CD14-positive monocyte (primary cell): ENCODE measurements at regions not wholly inside any gene's neighbourhood (a gene's known extent, or its start where the extent isn't known, plus 50 kb on each side); places are given as distances from the start of the nearest gene placed in this dataset.
A peak's percentile ranks its signal among the peaks of the same experiment; 100 is the strongest.

Source experiments
- DNase-seq, 3 donors: peaks; one replicate each; pipeline ENCODE4 v3.0.0-alpha.2; 2011 to 2022
- H2AFZ ChIP-seq: 2 replicates; pipeline ENCODE4 v1.6.0; 2012; ENCODE audit warnings: mild to moderate bottlenecking, low read depth, low read length, inconsistent platforms; ENCODE audit not compliant: insufficient read depth, poor library complexity, severe bottlenecking
- H3K27ac ChIP-seq, 2 donors: 1 replicate in 1 of 2; 2 replicates in 1 of 2; pipeline ENCODE4 v1.5.1; 2012 to 2013; ENCODE audit warnings: low read length in 2 of 2, control low read depth in 1 of 2, inconsistent platforms in 1 of 2, low read depth in 1 of 2, mild to moderate bottlenecking in 1 of 2
- H3K27me3 ChIP-seq, 2 donors: one replicate each; pipeline versions ENCODE4 v1.6.0 to v1.6.1; 2011 to 2013; ENCODE audit warnings: low read length in 2 of 2; ENCODE audit not compliant: control insufficient read depth in 2 of 2, insufficient read depth in 2 of 2
- H3K36me3 ChIP-seq, 2 donors: replicated peaks in 1 of 2; 1 replicate in 1 of 2; 2 replicates in 1 of 2; pipeline versions ENCODE4 v1.5.1 to v1.6.1; 2012 to 2013; ENCODE audit warnings: low read length in 2 of 2, control low read depth in 1 of 2, inconsistent platforms in 1 of 2, mild to moderate bottlenecking in 1 of 2; ENCODE audit not compliant: insufficient read depth in 2 of 2, control insufficient read depth in 1 of 2
- H3K4me1 ChIP-seq, 2 donors: 1 replicate in 1 of 2; 2 replicates in 1 of 2; pipeline versions ENCODE4 v1.5.1 to v1.6.1; 2012 to 2013; ENCODE audit warnings: low read length in 2 of 2, control low read depth in 1 of 2, inconsistent platforms in 1 of 2, mild to moderate bottlenecking in 1 of 2, moderate library complexity in 1 of 2; ENCODE audit not compliant: insufficient read depth in 2 of 2, control insufficient read depth in 1 of 2
- H3K4me2 ChIP-seq: replicated peaks from 2 replicates; pipeline ENCODE3; 2012; ENCODE audit warnings: low read length, moderate library complexity, mild to moderate bottlenecking; ENCODE audit not compliant: poor library complexity, severe bottlenecking; ENCODE audit errors: extremely low read depth
- H3K4me3 ChIP-seq, 3 experiments: fragments of 200-600 bp in 1 of 3; sonication (generic) in 1 of 3; replicated peaks in 1 of 3; 1 replicate in 2 of 3; 2 replicates in 1 of 3; pipeline ENCODE4 v1.5.1; 2011 to 2013; ENCODE audit warnings: low read length in 3 of 3, mild to moderate bottlenecking in 3 of 3, control low read depth in 2 of 3, low read depth in 2 of 3, inconsistent platforms in 1 of 3, moderate library complexity in 1 of 3
- H3K79me2 ChIP-seq: 2 replicates; pipeline ENCODE4 v1.6.0; 2012; ENCODE audit warnings: mild to moderate bottlenecking, control low read depth, inconsistent platforms, low read length, moderate library complexity; ENCODE audit not compliant: insufficient read depth
- H3K9ac ChIP-seq: 2 replicates; pipeline ENCODE4 v1.6.0; 2017; ENCODE audit warnings: low read length, mild to moderate bottlenecking; ENCODE audit not compliant: insufficient read depth, poor library complexity, severe bottlenecking
- H3K9me3 ChIP-seq, 2 donors: replicated peaks in 1 of 2; 1 replicate in 1 of 2; 2 replicates in 1 of 2; pipeline versions ENCODE4 v1.5.1 to v1.6.1; 2012 to 2013; ENCODE audit warnings: low read length in 2 of 2, control low read depth in 1 of 2; ENCODE audit not compliant: control insufficient read depth in 1 of 2, insufficient read depth in 1 of 2
- H4K20me1 ChIP-seq: 2 replicates; pipeline ENCODE4 v1.6.0; 2012; ENCODE audit warnings: mild to moderate bottlenecking, low read length, control low read depth, moderate library complexity; ENCODE audit not compliant: insufficient read depth
- H3K27ac Mint-ChIP-seq, 7 donors: one replicate each; pipeline ENCODE4 v1.8.0; 2020; ENCODE audit warnings: mild to moderate bottlenecking in 7 of 7, mixed read lengths in 7 of 7, moderate library complexity in 6 of 7, inconsistent platforms in 2 of 7
- H3K27me3 Mint-ChIP-seq, 3 donors: one replicate each; pipeline ENCODE4 v1.8.0; 2021 to 2022; ENCODE audit warnings: low read depth in 3 of 3, mild to moderate bottlenecking in 3 of 3, mixed read lengths in 3 of 3, moderate library complexity in 3 of 3, inconsistent platforms in 1 of 3
- H3K36me3 Mint-ChIP-seq, 2 donors: one replicate each; pipeline ENCODE4 v1.8.0; 2020; ENCODE audit warnings: mixed read lengths in 2 of 2, inconsistent platforms in 1 of 2, mild to moderate bottlenecking in 1 of 2
- H3K4me1 Mint-ChIP-seq: one replicate; pipeline ENCODE4 v1.8.0; 2020; ENCODE audit warnings: mild to moderate bottlenecking, mixed read lengths
- H3K4me3 Mint-ChIP-seq, 2 donors: one replicate each; pipeline ENCODE4 v1.8.0; 2020; ENCODE audit warnings: mild to moderate bottlenecking in 2 of 2, mixed read lengths in 2 of 2, moderate library complexity in 1 of 2
- H3K9me3 Mint-ChIP-seq, 7 donors: one replicate each; pipeline ENCODE4 v1.8.0; 2020 to 2022; ENCODE audit warnings: mixed read lengths in 7 of 7, mild to moderate bottlenecking in 6 of 7, moderate library complexity in 6 of 7, inconsistent platforms in 2 of 7
- CTCF ChIP-seq: fragments of 200-600 bp; IDR thresholded peaks from one replicate; pipeline ENCODE4 v1.8.0; 2022; ENCODE audit warnings: antibody characterized with exemption, mild to moderate bottlenecking
- WGBS: methylation state at CpG from one replicate; pipeline ENCODE4 v1.1.5; 2013; ENCODE audit warnings: missing lambda C conversion rate; ENCODE audit not compliant: insufficient coverage; 5-methylcytosine and 5-hydroxymethylcytosine counted together
- intact Hi-C, 2 donors: fragments of 100-400 bp; cut with micrococcal nuclease; formaldehyde crosslinking; loops; one replicate each; pipeline versions ENCODE4 v1.15.0 to v1.15.1; 2023

DNA sequence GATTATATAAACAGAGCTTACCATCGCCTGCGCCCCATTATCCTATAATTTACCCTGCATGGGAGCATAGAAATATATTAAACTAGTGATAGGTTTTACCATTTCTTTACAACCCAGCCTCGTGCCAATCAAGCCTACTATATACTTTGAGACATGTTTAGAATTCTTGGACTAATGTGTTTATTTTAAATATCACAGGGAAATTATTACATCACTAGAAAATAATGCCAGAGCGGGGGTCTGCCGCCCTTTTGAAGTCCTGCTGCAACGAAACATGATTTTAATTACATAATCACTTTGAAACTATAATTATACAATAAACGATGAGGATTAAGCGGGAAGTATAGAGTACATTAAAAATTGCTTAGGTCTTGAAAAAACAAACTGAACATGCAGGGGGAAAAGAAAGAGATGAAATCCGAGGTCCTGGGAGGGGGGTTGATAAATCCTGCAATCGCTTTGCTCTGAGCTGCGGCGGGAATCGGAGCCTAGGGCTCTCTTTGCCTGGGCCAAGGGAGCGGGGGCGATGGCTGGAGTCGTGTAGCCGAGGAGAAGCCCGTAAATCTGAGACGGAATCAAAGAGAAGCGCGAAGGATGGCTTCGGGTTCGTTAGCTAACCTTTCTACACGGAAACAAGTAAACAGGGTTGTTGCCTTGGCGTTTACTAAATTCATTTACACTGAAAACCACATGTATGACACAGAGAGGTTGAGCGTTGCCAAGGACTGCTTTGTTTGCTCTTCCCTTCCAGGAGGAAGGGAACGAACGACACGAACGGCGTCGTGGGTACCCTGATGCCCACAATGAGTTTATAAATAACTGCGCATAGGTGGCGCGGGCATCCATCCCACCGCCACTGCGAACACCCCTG lies 127.6 kb downstream of the TMEM174 start:
- H3K36me3 Mint-ChIP-seq = peaks cover 2 to 5% of the 10 kb centered on the region in 2 donors
- no peak overlapping the region for H3K27ac Mint-ChIP-seq

More for the DNA sequence above, 127.6 kb downstream of the TMEM174 start:
- H3K27ac ChIP-seq = no peak overlapping the region
- no peaks in the 10 kb centered on the region for H3K79me2 ChIP-seq
- Mint-ChIP-seq H3K4me1 (peaks cover 15% of the 10 kb centered on the region), H3K9me3 (peaks cover 0 to 33% (median 17%) of the 10 kb centered on the region in 7 donors), H3K27me3 (peaks cover 96 to 99% (median 98%) of the 10 kb centered on the region in 3 donors), H3K4me3 (peak overlapping the region in 1 of 2 donors; percentile 86)
- H3K4me1 ChIP-seq = no peaks in the 10 kb centered on the region
- no peak for DNase-seq
- H3K27me3 ChIP-seq = peaks cover 97 to 99% of the 10 kb centered on the region in 2 donors
- 13% methylated on average over 30 of the region's 37 CpGs for WGBS
- no peaks in the 10 kb centered on the region for H3K36me3 ChIP-seq
- peaks cover 7 to 72% of the 10 kb centered on the region in 2 donors for H3K9me3 ChIP-seq
- TF ChIP-seq CTCF = no peak
- no peak overlapping the region for H2AFZ ChIP-seq
- intact Hi-C loops = no loop called here
- no peaks in the 10 kb centered on the region for H4K20me1 ChIP-seq
- no peak overlapping the region for H3K4me3 ChIP-seq
- H3K9ac ChIP-seq = no peak overlapping the region
- H3K4me2 ChIP-seq = no peak overlapping the region
